ENCODE measurements at regions not wholly inside any gene's neighbourhood (a gene's known extent, or its start where the extent isn't known, plus 50 kb on each side); places are given as distances from the start of the nearest gene placed in this dataset.

GRCh38 chr10:129116371-129116770 lies 350.7 kb upstream of the MGMT start:
- dilution Hi-C loops (cut with MboI; ENCODE audit: extremely low pct_ligation_motif_present, low sequenced_read_pairs) = no loop called here
- H3K9me3 ChIP-seq (replicated peaks; ENCODE audit: control insufficient read depth, insufficient read depth, low read length) = no peaks in the 10 kb centered on the region
- no peak for FAIRE-seq

More at GRCh38 chr10:129116371-129116770, 350.7 kb upstream of the MGMT start:
- H3K9ac ChIP-seq (replicated peaks; ENCODE audit: extremely low read depth, insufficient read depth, low read length) = no peak overlapping the region
- H3K4me2 ChIP-seq (ENCODE audit: insufficient read depth, low read length) = no peak overlapping the region
- no peaks in the 10 kb centered on the region for H3K79me2 ChIP-seq (ENCODE audit: control insufficient read depth, insufficient read depth, low read length)
- H3K27ac ChIP-seq (ENCODE audit: insufficient read depth, low read depth, low read length) = no peak overlapping the region
- no TSS peak for BruUV-seq (replicated peaks)
- TF ChIP-seq POLR2AphosphoS5 (IDR thresholded peaks at IDR 0.05; ENCODE audit: insufficient read depth, low read depth, low read length) (no peak), POLR2A (IDR thresholded peaks at IDR 0.05; ENCODE audit: low read depth, low read length) (no peak), EZH2 (IDR thresholded peaks at IDR 0.05; ENCODE audit: borderline replicate concordance, low read depth, low read length, severe bottlenecking) (no peak), JUN (IDR thresholded peaks at IDR 0.05; ENCODE audit: borderline replicate concordance, insufficient read depth, insufficient read length, low read depth) (no peak), FOS (IDR thresholded peaks at IDR 0.05; ENCODE audit: borderline replicate concordance, insufficient read depth, low read length) (no peak), CTCF (IDR thresholded peaks at IDR 0.05; ENCODE audit: extremely low read depth in 1 of 2, insufficient read depth in 1 of 2, low read depth in 1 of 2, low read length in 2 of 2) (no peak), MYC (IDR thresholded peaks at IDR 0.05; ENCODE audit: low read depth, low read length) (no peak), GATA2 (IDR thresholded peaks at IDR 0.05; ENCODE audit: insufficient read depth, insufficient read length, low read depth, low read length) (no peak), MAX (IDR thresholded peaks at IDR 0.05; ENCODE audit: insufficient read depth, insufficient read length) (no peak)
- no peaks in the 10 kb centered on the region for H3K27me3 ChIP-seq (ENCODE audit: control insufficient read depth in 2 of 2, insufficient read depth in 2 of 2, low read length in 2 of 2)
- no peak overlapping the region for H2AFZ ChIP-seq (ENCODE audit: low read depth, low read length)
- no peak overlapping the region for H3K4me3 ChIP-seq (replicated peaks in 1 of 3; ENCODE audit: insufficient read depth in 1 of 3, low read depth in 1 of 3, low read length in 3 of 3)
- no peak for DNase-seq (ENCODE audit: low read depth, low spot score)
- no peaks in the 10 kb centered on the region for H3K4me1 ChIP-seq (ENCODE audit: control insufficient read depth, extremely low read depth, insufficient read depth, low read length)
- H3K9me1 ChIP-seq (replicated peaks; ENCODE audit: control insufficient read depth, extremely low read depth, insufficient read depth, low read length) = no peaks in the 10 kb centered on the region
- POLR2A ChIA-PET = no interaction called here
- intact Hi-C loops (cut with micrococcal nuclease) = no loop called here
- H3K36me3 ChIP-seq (ENCODE audit: control insufficient read depth in 2 of 2, extremely low read depth in 1 of 2, insufficient read depth in 2 of 2, low read length in 2 of 2) = no peaks in the 10 kb centered on the region
- CTCF ChIA-PET = no interaction called here
- H4K20me1 ChIP-seq (replicated peaks; ENCODE audit: control insufficient read depth, extremely low read depth, insufficient read depth, low read length) = no peaks in the 10 kb centered on the region
